Glomerular endothelial cell (primary cell): ENCODE measurements at regions not wholly inside any gene's neighbourhood (a gene's known extent, or its start where the extent isn't known, plus 50 kb on each side); places are given as distances from the start of the nearest gene placed in this dataset.
"Not testable (repeated sequence)": the region's sequence is repeated elsewhere in the genome, so short reads cannot be mapped to it uniquely, and the experiment has no call there.

ENCODE experiments used
- DNase-seq: peaks from one replicate; pipeline ENCODE4 v3.0.0-alpha.2; 2011; ENCODE audit warnings: low read depth, low spot score; ENCODE audit errors: extremely low read depth

DNA sequence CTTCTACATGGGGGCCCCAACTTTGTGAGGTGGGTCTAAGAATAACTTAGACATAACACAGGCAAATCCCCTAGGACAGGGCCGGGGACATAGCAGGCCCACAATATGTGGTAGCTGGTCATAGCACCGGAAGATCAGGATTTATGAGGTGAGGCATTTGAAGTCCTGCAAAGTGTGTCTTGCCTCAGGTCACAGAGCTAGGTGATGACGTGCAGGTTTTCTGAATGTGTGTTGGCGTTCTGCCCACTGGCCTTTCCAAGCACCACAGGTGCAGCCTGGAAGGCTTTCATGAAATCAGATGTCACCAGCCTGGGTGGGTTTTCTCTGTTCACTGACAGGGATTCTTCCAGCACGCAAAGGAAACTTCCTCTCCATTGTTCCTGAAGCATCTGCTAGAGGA, 119.1 kb downstream of the LRATD1 start:
- no peak for DNase-seq

GRCh38 chr2:14752295-14752694, 119.8 kb downstream of the LRATD1 start:
- DNase-seq, result no peak

GRCh38 chr2:14756122-14756541, 123.6 kb downstream of the LRATD1 start:
- no peak for DNase-seq

GRCh38 chr2:14756981-14757657, 124.6 kb downstream of the LRATD1 start:
- DNase-seq, result no peak

DNA sequence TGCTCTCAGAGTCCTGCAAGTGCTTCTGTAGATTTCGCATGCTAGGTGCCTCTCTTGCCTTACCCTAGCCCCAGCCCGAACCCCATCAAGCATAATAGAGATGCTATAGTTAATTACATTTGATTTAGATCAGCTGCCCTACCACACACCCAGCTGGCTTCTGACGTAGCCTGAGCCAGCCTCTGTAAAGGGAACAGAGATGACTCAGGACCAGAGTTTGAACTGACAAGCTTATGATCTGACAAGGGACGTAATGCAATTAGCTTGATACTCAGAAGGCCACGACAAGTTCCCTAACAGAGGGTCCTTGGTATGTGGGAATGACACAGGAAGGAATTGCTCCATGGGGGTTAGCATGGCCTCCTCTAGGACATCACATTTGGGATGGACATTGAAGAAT, 126.6 kb downstream of the LRATD1 start:
- no peak for DNase-seq

- DNase-seq, result no peak
Observed at GRCh38 chr2:14760169-14760568, 127.7 kb downstream of the LRATD1 start.

GRCh38 chr2:14761118-14761517, 128.6 kb downstream of the LRATD1 start:
- DNase-seq, result no peak

- DNase-seq, result no peak
Observed at GRCh38 chr2:14773696-14774095, 141.2 kb downstream of the LRATD1 start.

- DNase-seq, result no peak
Observed at GRCh38 chr2:14774436-14774968, 142.0 kb downstream of the LRATD1 start.

DNA sequence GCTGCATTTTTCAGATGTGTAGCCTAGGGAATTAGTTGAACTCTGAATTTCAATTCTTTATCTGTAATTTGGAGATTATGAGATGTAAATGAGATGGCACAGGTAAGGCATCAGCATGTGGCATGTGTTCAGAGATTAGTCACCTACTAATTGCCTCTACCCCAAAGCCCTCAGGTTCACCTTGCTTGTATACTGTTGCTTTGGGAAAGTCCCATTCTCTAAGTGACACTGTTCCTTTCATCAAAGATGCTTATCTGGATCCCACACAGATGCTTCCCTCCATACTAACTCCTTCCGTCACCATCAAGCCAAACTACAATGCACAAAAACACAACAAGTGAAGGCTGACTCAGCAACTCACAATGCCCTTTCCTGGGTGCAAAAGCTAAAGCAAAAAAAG, 143.7 kb downstream of the LRATD1 start:
- no peak for DNase-seq

GRCh38 chr2:14778015-14778414, 145.5 kb downstream of the LRATD1 start:
- no peak for DNase-seq

DNA sequence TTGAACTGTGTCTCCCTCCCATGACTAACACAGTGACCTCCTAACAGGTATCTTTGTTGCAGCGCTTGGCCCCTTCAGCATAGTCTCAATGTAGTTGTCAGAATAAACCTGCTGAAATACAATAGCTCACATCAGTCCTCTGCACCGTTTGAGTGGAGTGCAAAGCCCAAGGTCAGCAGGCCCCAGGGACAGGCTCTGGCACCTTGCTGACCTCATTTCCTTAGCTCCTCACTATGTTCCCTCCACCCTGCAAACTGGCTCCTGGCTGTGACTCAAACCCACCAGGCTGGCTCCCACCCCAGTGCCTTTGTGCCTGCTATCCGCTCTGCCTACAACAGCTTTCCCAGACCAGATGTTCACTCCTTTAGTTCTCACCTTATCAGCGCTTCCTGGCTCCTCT, 146.7 kb downstream of the LRATD1 start:
- DNase-seq, result no peak

DNA sequence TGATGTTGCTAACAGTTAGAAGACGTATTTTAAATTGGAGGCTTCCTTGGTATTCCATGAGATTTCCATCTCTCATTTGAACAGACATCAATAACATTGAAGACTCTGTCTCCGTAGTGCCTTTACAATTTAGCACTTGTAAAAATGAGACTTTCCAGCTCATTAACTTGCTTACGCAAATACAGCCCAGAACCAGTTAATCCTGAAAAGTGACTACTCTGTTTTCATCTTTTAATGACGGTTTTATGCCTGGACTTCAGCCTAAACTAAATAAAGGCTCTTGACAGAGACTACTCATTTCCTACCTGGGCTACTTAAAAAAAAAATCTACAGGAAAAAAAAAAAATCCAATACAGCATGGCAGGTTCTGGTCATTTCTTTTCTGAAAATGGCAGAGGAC, 148.6 kb downstream of the LRATD1 start:
- no peak for DNase-seq

GRCh38 chr2:14788814-14789213, 156.3 kb downstream of the LRATD1 start:
- not testable (repeated sequence) for DNase-seq

DNA sequence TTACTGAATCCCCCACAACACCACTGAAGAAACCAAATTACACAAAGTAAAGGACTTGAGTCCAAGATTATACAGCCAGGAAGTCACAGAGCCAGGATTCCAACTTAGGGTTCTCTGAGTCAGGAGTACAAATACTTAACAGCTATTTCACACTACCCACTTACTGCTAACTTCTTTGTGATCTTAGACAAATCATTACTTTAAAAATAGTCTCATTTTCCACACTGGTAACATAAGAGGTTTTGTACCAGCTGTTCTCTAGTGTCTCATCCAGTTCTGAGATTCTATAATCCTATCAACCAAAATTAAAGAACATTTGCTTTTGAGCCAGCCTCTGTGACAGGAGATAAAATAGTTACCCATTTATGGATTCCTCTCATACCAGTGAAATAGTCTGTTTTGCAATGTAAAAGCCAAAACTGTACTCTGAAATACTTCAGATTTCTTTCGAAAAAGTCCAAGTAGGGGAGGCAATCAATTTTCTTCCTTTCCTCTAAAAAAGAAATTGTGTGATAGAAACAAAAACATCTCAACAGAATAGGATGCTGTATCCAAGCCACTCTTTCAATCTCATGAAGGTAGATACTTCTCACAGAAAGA, 157.6 kb downstream of the LRATD1 start:
- DNase-seq, result no peak

GRCh38 chr2:14803994-14804393, 171.5 kb downstream of the LRATD1 start:
- no peak for DNase-seq

DNA sequence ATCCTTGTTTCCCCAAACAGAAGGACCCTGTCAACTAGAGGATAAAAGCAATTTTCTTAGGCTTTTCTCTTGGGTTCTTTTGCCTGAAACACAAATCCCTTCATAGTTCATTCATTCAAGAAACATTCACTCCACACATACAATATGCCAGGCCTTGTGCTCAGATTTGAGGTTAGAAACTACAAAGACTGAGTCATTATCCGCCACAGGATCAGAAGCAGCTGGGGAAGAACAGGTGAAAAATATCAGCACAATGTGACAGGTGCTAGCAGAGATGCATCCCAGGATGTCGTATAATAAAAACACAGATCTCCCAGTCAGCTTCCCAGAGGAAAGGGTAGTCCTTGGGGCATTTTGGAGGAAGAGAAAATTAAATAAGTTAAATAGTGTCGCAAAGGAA, 172.4 kb downstream of the LRATD1 start:
- DNase-seq, result no peak

DNA sequence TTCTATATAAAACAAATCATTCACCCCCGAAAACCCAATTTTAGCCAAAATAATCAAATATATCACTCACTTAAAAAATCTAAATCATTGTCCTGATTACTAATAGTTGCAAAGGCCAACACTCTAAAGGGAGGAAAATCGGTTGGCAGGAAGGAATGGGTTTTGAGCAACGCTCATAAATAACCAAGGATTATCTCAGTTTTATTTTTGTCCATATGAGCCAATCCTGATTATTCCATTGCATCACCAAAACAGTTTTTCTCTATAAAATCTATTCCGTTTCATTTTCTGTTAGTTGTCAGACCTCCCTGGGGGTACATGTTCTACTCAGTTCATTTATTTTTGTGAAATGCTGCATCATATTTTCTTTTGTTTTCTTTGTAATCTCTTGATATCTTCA, 174.1 kb downstream of the LRATD1 start:
- no peak for DNase-seq

DNA sequence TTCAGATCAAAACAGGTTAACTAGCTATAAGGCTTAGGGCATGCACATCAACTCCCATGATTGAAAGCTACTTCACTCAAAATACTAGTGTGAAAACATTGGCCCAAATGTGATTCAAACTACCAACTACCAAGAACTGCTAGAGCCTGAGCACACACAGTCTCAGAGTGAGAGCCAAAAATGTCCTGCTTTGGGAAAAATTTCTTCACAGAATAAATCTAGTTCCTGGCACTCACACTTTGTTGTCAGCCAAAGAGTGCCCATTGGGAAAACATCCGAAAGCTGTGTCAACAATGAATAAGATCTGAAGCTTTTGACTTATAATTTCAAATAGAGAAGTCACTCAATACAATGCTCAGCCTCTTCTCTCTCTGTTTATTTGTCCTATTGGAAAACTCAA, 182.7 kb downstream of the LRATD1 start:
- DNase-seq, result no peak

- no peak for DNase-seq
Observed at GRCh38 chr2:14816069-14817060, 183.8 kb downstream of the LRATD1 start.

DNA sequence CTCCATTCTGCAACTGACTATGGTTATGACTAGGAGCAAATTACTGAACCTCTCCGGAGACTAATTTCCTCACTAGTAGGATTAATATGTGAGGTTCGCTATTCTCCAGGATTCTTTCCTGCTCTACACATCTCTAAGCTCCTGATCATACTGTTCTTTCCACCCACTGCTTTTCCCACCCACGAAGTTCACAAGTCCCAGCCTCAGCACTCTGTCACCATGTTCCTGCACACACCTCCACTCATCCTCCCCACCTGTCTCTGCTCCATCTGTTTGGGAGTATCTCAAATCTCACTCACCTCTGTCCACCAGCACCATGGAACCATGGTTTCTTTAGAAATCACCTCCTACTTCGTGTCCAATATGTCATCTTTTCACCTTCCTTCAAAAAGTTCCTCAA, 185.3 kb downstream of the LRATD1 start:
- DNase-seq, result no peak
